Left hindlimb (tissue), 1 donor: ENCODE measurements at regions not wholly inside any gene's neighbourhood (a gene's known extent, or its start where the extent isn't known, plus 50 kb on each side); places are given as distances from the start of the nearest gene placed in this dataset.

Experiments used
- DNase-seq: peaks from one replicate; pipeline ENCODE4 v3.0.0-alpha.2; 2018

DNA sequence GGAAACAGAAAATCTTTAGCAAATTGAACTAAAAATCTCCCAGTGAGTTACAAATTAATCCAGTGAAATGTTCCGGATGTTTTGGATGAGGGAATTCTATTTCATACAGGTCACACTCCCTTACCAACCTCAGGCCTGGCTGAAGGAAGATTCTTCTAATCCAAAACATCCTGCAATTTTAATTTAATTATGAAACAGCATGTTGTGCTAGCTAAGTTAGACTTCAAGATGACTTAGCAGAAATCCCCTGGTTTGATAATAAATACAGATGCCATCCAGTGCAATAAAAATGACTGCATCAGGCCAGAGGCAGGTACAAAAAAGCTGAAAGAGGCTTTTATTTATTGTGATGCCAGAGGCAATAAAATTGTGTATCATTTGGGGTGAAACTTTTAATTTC lies 96.7 kb upstream of the CLDN10 start:
- DNase-seq: no peak

- no peak for DNase-seq
Measured at GRCh38 chr13:95456815-95457214, 95.7 kb upstream of the CLDN10 start.

DNA sequence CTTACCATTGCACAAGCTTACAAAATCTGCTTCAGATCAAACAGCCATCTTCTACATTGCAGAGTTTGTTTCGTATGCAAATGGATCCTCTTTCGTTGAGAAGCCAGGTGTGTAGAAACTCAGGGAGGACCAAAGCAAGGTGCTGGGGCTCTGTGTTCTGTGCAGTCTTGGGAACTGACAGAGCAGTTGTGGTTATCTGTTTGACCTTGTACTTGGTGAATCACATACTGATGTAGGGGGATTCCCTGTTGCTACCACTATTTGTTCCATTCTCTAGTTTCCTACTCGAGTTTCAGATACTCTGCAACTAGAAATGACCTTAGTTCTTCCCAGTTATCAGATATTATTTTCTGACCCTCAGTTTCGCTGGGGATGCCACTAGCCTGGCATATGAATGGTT lies 95.2 kb upstream of the CLDN10 start:
- no peak for DNase-seq

DNA sequence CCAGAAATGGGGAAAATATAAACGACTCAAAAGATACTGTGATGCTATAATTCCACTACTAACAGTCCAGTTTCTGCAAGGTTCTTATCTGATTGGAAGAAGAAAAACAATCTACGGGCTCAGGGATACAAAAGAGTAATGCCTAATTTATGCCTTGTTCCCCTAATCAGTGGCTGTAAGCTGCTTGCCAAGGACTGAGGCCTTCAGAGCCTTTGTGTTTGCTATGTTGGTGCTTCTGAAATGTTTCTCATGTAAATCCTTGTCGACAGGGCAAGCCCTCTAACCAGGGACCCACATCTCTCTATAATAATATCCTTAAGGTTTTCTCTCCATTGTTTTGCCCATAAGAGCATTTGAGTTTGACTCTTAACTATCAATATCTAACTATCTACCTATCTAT lies 89.7 kb upstream of the CLDN10 start:
- no peak for DNase-seq

DNA sequence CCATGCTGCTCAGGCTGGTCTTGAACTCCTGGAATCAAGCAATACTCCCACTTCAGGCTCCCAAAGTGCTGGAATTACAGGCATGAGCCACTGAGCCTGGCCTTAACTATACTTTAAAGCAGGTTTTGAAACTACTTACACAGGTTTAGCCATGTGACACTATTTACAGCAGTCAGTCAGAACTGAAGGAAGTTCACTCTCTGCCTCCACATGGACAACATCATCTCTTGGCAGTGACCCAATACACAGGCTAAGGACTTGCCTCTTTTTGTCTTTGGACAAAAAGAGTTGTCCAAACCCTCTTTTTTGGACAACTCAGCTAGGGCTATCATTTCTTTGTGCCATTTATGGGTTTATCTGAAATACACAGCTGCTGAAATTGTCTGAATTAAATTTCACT lies 89.0 kb upstream of the CLDN10 start:
- DNase-seq: no peak

DNA sequence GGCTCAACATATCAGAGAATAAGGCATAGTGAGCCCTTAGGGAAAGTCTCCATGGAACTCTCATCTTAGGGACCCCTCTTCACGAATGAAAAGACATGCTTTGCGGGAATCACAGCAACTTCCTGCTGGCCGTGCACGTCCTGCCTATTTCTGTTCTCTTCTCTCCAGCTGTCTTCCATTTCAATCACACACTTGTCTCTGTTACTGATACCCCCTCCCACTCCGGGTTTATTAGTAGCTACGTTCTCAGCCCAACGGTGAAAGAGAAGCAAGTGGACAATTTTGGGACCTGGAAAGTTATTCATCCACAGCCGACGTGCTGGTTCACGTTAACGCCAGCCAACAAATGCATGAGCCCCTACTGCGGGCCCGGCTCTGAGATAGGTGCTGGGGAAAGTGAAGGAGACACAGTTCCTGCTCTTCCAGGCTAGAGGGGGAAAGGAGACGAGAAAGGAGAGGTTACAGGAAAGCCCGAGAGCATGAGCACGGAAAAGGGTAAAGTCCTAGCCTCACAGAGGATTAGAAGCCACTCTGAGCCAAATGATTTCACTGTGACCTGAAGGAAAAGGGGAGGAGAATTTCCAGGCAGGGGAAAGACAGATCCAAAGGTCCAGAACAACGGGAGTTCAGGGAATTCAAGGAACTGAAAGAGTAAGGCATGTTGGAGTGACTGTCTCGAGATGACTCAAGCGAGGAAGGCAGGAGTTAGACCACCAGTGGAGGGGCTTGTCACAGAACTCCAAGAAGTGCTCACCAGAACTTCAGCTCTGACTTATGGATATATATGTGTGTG lies 81.8 kb upstream of the CLDN10 start:
- DNase-seq: no peak

- DNase-seq: no peak
Measured at GRCh38 chr13:95471960-95472359, 80.6 kb upstream of the CLDN10 start.

- no peak for DNase-seq
Measured at GRCh38 chr13:95474992-95475391, 77.5 kb upstream of the CLDN10 start.

DNA sequence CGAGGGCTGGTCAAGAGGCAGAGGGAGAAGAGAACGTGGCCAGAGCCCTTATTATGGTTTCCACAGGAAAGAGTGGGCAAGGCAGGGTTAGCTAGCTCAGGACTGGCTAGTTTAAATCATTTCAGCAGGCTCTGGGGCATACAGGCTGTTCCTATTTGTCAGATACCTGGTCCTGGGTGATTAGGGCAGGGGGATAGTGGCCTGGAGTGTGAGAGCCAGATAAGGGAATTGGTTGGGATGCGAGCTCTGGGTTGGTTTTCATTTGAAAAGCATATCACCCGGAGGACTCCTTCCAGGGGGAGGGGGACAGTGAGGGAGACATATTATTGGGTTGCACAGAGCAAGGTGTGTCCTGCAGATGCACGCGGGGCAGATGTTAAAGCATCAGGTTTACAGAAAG lies 75.3 kb upstream of the CLDN10 start:
- no peak for DNase-seq

DNA sequence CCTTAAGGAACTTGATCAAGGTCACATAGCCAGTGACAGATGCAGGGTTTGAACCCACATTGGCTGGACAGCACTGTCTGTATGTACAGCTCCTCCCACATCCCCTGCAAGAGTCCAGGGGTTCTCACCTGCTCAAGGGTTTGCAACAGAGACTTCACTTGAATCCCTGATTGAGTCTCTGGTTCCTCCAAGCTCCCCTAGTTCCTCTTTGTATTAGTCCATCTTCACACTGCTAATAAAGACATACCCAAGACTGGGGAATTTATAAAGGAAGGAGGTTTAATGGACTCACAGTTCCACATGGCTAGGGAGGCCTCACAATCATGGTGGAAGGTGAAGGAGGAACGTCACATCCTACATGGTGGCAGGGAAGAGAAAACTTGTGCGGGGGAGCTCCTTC lies 72.8 kb upstream of the CLDN10 start:
- no peak for DNase-seq

DNA sequence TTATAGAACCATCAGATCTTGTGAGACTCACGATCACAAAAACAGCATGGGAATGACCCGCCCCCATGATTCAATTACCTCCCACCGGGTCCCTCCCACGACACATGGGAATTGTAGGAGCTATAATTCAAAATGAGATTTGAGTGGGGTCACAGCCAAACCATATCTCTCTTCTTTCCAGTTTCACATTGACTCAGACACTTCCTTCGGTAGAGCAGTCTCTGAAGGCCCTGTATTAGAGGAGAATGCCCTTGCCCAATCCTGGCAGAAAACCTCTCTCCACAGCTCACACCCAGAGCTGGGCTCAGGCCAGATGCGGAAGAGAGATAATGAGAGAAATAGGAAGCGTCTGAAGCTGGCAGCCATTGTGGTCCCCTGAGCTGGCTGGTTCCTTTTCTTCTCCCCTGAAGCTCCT lies 72.4 kb upstream of the CLDN10 start:
- DNase-seq: no peak

DNA sequence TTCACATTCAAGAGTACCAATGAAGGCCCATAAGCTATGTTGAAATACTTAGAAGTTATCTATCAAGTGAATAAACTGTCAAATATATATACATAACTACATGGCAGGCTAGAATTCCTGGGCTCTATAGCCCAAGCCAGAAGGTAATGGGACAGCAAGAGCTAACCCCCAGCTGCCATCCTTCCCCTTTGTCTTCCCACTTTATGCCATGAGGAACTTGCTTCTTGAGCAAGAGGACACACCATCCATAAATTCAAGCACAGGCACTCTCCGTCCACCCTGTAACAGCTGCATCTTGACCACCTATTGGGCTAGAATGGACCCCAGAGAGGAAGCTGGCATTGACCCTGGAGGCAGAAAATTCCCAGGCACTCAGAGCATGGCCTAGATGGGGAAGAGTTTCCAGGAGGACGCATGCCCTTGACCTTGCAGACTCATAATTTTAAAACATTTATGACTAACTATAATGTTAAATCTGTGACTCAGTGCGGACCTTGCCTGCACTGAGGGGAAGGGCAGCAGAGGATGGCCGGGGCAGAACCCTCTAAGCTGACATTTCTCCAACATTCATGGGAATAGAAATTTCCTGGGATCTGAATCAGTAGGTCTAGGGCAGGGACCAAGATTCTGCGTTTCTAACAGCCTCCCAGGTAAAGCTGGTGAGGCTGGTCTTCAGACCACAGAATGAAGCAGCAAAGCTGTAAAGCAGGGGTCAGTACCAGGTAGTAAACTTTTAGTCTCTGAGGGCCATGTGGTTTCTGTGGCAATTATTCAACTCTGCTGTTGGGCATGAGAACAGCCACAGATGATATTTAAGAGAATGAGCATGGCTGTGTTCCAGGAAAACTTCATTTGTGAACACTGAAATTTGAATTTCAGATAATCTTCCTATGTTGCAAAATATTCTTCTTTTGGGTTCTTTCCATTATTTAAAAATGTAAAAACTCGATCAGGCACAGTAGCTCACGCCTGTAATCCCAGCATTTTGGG lies 71.4 kb upstream of the CLDN10 start:
- no peak for DNase-seq

DNA sequence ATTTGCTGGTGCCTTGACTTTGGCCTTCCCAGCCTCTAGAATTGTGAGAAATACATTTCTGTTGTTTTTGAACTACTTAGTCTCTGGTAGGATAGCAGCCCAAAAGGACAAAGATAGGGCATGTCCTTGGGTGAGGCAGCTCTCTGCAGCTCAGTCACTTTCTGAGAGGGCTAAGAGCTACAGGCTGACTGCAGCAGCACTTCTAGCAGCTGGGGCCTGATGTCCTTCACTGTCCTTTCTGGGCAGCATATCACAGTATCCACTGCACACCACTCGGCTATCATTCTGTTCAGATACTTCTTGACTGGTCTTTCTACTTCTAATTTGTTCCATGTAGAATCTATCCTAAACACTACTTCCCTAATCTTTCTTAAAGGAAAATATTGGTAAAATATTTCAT lies 68.5 kb upstream of the CLDN10 start:
- no peak for DNase-seq

GRCh38 chr13:95485045-95485517 lies 67.4 kb upstream of the CLDN10 start:
- no peak for DNase-seq

DNA sequence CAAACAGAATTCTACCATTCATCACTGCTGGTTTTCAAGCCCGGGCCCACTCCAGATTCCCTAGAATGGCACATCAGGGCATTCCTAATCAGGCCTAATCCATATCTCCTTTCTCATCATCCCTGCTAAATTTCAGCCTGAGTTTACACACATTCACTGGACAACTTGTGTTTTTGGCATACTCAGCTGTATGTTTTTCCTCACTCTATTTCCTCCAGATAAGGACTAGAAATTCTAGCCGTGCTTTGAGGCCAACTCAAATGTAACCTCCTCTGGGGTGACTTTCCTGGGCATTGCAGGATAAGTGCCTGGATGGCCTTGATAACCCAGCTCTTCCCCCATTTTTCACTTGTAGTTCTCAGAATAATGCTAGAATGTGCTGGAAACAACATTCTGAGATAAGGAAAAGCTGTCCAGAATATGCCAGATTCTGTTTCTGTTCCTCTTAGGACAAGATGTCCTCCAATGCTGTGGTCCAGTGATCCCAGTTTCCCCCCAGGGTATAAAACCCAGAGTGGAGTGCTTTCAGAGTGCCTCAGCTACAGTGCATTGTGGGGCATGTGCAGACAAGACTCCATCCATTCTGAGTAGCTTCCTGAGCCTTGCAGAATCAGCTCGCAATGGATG lies 66.9 kb upstream of the CLDN10 start:
- DNase-seq: no peak

DNA sequence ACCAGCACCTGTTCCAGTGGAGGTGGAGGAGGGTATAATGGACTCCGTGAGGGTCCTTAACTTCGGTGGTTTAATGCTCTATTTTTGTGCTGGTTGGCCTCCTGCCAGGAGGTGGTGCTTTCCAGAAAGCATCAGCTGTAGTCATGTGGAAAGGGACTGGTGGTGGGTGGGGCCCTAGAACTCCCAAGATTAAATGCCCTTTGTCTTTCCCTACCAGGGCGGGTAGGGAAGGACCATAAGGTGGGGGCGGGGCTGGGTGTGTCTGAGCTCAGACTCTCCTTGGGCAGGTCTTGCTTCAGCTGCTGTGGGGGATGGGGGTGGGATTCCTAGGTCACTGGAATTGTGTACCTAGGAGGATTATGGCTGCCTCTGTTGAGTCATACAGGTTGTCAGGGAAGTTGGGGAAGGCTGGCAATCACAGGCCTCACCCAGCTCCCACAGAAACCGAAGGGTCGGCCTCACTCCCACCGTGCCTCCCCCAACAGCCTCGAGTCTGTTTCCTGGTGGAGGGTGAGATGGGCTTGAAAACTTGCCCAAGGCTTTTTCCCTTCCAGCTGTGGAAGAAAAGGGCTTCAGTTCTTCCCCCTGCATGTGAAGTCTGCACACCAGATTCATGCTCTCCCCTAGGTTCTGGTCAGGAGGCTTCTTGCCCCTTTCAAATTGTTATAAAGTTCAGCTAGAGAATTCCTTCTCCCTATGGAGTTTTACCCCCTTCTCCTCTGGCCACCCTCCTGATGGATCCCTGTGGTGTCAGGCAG lies 60.3 kb upstream of the CLDN10 start:
- DNase-seq: no peak

- no peak for DNase-seq
Measured at GRCh38 chr13:95494082-95494681, 58.3 kb upstream of the CLDN10 start.

GRCh38 chr13:95496485-95496884 lies 56.0 kb upstream of the CLDN10 start:
- DNase-seq: no peak

DNA sequence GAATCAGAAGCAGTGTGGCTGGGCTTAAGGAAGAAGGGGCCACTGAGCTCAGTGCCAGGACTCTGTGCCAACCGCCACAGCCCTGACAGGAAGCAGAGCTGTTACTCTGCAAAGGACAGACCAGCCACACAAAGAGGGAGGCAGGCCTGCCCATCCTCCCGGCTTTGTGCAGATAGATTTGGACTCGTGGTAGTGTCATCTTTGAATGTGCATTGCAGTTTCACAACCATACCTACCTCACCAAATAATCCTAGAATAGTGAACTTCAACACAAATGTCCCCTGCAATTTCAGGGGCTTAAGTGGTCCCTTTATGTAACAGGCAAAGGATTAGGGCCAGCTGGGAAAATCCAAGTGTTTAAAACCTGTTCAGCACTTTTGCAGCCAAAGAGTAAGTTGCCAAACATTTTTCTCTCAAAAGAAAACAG lies 55.1 kb upstream of the CLDN10 start:
- DNase-seq: no peak

DNA sequence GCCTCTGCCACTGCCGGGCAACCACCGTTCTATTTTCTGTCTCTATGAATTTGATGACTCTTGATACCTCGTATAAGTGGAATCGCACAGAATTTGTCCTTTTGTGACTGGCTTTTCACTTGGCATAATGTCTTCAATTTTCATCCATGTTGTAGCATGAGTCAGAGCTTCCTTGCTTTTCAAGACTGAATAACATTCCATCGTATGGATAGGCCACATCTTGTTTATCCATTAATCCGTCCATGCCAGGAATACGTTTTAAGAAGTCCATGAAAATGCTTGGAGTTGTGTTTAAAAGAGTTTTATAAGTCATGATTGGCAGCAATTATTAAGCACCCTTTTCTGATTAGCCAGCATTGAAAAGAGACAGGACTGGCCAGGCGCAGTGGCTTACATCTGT lies 53.6 kb upstream of the CLDN10 start:
- DNase-seq: no peak

DNA sequence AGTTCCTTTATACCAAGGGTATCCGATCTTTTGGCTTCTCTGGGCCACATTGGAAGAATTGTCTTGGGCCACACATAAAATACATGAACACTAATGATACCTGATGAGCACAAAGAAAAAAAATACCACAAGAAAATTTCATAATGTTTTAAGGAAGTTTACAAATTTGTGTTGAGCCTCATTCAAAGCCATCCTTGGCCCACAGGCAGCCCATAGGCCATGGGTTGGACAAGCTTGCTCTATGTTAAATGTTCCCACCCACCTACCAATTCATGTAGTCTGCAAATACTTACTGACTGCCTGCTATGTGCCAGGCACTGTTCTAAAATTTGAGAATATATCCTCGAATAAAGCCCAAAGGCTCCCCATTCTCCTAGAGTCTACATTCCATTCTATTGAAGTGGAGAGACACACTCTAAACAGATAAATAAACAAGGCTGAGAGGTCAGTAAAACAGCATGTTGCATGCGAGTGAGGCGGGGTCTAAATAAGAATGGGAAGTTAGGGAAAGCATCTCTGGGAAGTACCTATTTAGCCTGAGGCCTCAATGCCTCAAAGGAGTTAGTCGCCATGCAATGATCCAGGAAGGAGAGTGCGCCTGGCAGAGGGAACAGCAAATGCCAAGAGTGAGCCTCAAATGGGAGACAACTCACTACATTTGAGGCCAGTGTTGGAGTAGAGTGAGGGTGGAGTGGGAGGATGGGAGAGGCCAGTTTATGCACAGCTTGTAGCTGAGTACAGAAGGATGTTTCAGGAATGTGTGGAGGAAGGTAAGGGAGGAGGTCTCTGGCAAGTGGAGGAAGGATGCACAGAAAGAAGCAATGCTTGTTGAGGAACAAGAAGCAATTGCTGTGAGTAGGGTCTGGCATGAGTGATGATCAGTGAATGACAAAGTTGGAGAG lies 52.5 kb upstream of the CLDN10 start:
- no peak for DNase-seq
